MM.1S (cell line): ENCODE measurements at regions not wholly inside any gene's neighbourhood (a gene's known extent, or its start where the extent isn't known, plus 50 kb on each side); places are given as distances from the start of the nearest gene placed in this dataset.

ENCODE experiments used
- CTCF ChIP-seq: fragments of 300-600 bp; sonication (generic); IDR thresholded peaks from 2 replicates; pipeline ENCODE4 v1.5.1; 2016; ENCODE audit warnings: antibody characterized with exemption, low read length, mixed read lengths
- EZH2 ChIP-seq: fragments of 300-600 bp; sonication (generic); optimal IDR thresholded peaks from 2 replicates; pipeline ENCODE3; 2017; ENCODE audit warnings: low read depth, mild to moderate bottlenecking, antibody characterized with exemption, low read length, mixed read lengths
- EZH2phosphoT487 ChIP-seq: fragments of 300-600 bp; sonication (generic); IDR thresholded peaks from 2 replicates; pipeline ENCODE4 v1.6.1; 2018; ENCODE audit warnings: antibody characterized with exemption, low read length

- TF ChIP-seq CTCF: no peak
- TF ChIP-seq EZH2: no peak
- no peak for TF ChIP-seq EZH2phosphoT487
Measured at GRCh38 chrX:138777230-138777629, 65.7 kb upstream of the FGF13 start.
